Hepatocyte (in vitro differentiated cells): ENCODE measurements at regions not wholly inside any gene's neighbourhood (a gene's known extent, or its start where the extent isn't known, plus 50 kb on each side); places are given as distances from the start of the nearest gene placed in this dataset.

Experiments
- DNase-seq: peaks from one replicate; pipeline ENCODE4 v3.0.0-alpha.2; 2016; ENCODE audit warnings: low spot score
- H2AFZ ChIP-seq: fragments of 200-600 bp; sonication (generic); 2 replicates; pipeline ENCODE4 v1.6.0; 2016; ENCODE audit warnings: antibody characterized with exemption, mild to moderate bottlenecking
- H3K27ac ChIP-seq: fragments of 200-600 bp; sonication (generic); 2 replicates; pipeline ENCODE4 v1.5.1; 2016; ENCODE audit warnings: mild to moderate bottlenecking
- H3K27me3 ChIP-seq: fragments of 200-600 bp; sonication (generic); 2 replicates; pipeline ENCODE4 v1.6.1; 2016
- H3K36me3 ChIP-seq: fragments of 200-600 bp; sonication (generic); replicated peaks from 2 replicates; pipeline ENCODE4 v1.5.1; 2016; ENCODE audit warnings: low read depth; ENCODE audit not compliant: insufficient read depth
- H3K4me1 ChIP-seq: fragments of 200-600 bp; sonication (generic); 2 replicates; pipeline ENCODE4 v1.5.1; 2016; ENCODE audit warnings: mild to moderate bottlenecking, moderate library complexity; ENCODE audit not compliant: insufficient read depth
- H3K4me2 ChIP-seq: fragments of 200-600 bp; sonication (generic); 2 replicates; pipeline ENCODE4 v1.6.0; 2016
- H3K4me3 ChIP-seq: fragments of 200-600 bp; sonication (generic); 2 replicates; pipeline ENCODE4 v1.5.1; 2016; ENCODE audit warnings: mild to moderate bottlenecking
- H3K79me2 ChIP-seq: fragments of 200-600 bp; sonication (generic); 2 replicates; pipeline ENCODE4 v1.6.0; 2017; ENCODE audit warnings: mild to moderate bottlenecking
- H3K9me2 ChIP-seq: fragments of 200-600 bp; sonication (generic); replicated peaks from 2 replicates; pipeline ENCODE4 v1.6.0; 2017; ENCODE audit warnings: mild to moderate bottlenecking; ENCODE audit not compliant: insufficient read depth
- H3K9me3 ChIP-seq: fragments of 200-600 bp; sonication (generic); 2 replicates; pipeline ENCODE4 v1.5.1; 2016; ENCODE audit warnings: low read depth, mild to moderate bottlenecking
- H4K20me1 ChIP-seq: fragments of 200-600 bp; sonication (generic); 2 replicates; pipeline ENCODE4 v1.6.0; 2016; ENCODE audit warnings: mild to moderate bottlenecking; ENCODE audit not compliant: insufficient read depth, poor library complexity, severe bottlenecking
- CTCF ChIP-seq: fragments of 200-600 bp; sonication (generic); IDR thresholded peaks from 2 replicates; pipeline ENCODE4 v1.5.1; 2016; ENCODE audit warnings: antibody characterized with exemption, mild to moderate bottlenecking; ENCODE audit not compliant: poor library complexity
- EZH2 ChIP-seq: fragments of 200-600 bp; sonication (generic); IDR thresholded peaks from 2 replicates; pipeline ENCODE4 v1.6.1; 2016; ENCODE audit warnings: antibody characterized with exemption, mild to moderate bottlenecking, borderline replicate concordance
- EZH2phosphoT487 ChIP-seq: fragments of 200-600 bp; sonication (generic); IDR thresholded peaks from one replicate; pipeline ENCODE4 v1.6.1; 2018; ENCODE audit warnings: antibody characterized with exemption, mild to moderate bottlenecking, low read depth, moderate library complexity; ENCODE audit not compliant: unreplicated experiment, severe bottlenecking
- WGBS: methylation state at CpG from one replicate; pipeline ENCODE4 v1.1.6; 2016; ENCODE audit warnings: low lambda C conversion rate; ENCODE audit errors: missing lambda C conversion rate; 5-methylcytosine and 5-hydroxymethylcytosine counted together

DNA sequence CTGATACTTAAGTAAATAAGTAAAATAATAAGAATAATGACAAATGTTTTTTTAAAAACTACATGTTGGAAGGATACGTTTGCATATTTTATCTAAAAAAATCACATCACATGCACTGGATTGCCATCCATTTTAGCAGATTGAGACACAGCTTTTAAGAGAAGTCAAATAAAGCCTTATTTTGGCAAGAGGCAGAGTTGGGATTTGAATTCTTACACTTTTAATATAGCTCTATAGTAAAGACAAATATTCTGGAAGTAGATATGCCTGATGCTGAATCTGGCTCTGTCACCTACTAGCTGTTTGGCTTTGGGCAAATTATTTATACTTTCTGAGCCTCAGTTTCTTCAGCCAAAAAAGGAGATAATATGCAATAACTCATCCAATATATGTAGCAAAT, 386.4 kb downstream of the ETV1 start:
- Histone ChIP-seq H3K4me2 (no peak overlapping the region), H3K9me2 (no peaks in the 10 kb centered on the region), H3K27me3 (no peaks in the 10 kb centered on the region), H3K4me1 (no peaks in the 10 kb centered on the region), H3K36me3 (no peaks in the 10 kb centered on the region), H3K79me2 (no peaks in the 10 kb centered on the region), H3K4me3 (no peak overlapping the region), H4K20me1 (no peaks in the 10 kb centered on the region), H2AFZ (no peak overlapping the region), H3K9me3 (no peaks in the 10 kb centered on the region), H3K27ac (no peak overlapping the region)
- 86% methylated on average over 1 of the region's 1 CpG for WGBS
- no peak for DNase-seq
- no peak for TF ChIP-seq CTCF
- no peak for TF ChIP-seq EZH2
- no peak for TF ChIP-seq EZH2phosphoT487

- DNase-seq, result no peak
- Histone ChIP-seq H3K9me2 (no peaks in the 10 kb centered on the region), H3K27me3 (no peaks in the 10 kb centered on the region), H3K27ac (no peak overlapping the region), H4K20me1 (no peaks in the 10 kb centered on the region), H3K36me3 (no peaks in the 10 kb centered on the region), H2AFZ (no peak overlapping the region), H3K79me2 (no peaks in the 10 kb centered on the region), H3K4me2 (no peak overlapping the region), H3K4me3 (no peak overlapping the region), H3K4me1 (no peaks in the 10 kb centered on the region), H3K9me3 (no peaks in the 10 kb centered on the region)
- no peak for TF ChIP-seq EZH2
- TF ChIP-seq CTCF, result no peak
- TF ChIP-seq EZH2phosphoT487, result no peak
- WGBS, result 92% methylated on average over 3 of the region's 3 CpGs
These were observed 385.8 kb downstream of the ETV1 start for GRCh38 chr7:13603661-13604060.

GRCh38 chr7:13604178-13604577, 385.3 kb downstream of the ETV1 start:
- Histone ChIP-seq H3K9me3 (no peaks in the 10 kb centered on the region), H4K20me1 (no peaks in the 10 kb centered on the region), H3K4me3 (no peak overlapping the region), H3K27ac (no peak overlapping the region), H3K27me3 (no peaks in the 10 kb centered on the region), H3K36me3 (no peaks in the 10 kb centered on the region), H3K9me2 (no peaks in the 10 kb centered on the region), H3K4me2 (no peak overlapping the region), H3K79me2 (no peaks in the 10 kb centered on the region), H2AFZ (no peak overlapping the region), H3K4me1 (no peaks in the 10 kb centered on the region)
- no peak for TF ChIP-seq EZH2
- no peak for TF ChIP-seq CTCF
- TF ChIP-seq EZH2phosphoT487, result no peak
- 94% methylated on average over 2 of the region's 2 CpGs for WGBS
- no peak for DNase-seq

DNA sequence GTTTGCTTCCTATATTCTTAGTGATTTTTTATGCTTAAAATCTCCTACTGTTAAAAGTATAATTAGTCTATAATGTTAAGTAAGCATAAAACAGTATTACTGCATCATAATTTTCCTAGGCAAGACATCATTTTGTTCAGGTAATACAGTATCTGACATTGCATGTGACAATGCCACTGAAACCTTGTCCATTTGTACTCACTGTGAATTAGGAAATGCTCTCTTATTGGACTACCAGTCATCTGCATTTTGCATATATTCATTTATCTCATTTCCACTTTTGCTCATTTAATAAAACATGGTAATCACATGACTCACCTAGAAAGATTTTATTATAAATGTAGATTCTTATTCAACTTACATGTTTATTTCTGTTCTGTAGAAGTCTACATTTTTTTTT, 379.1 kb downstream of the ETV1 start:
- Histone ChIP-seq H3K9me3 (no peaks in the 10 kb centered on the region), H3K27me3 (no peaks in the 10 kb centered on the region), H3K27ac (no peak overlapping the region), H3K4me1 (no peaks in the 10 kb centered on the region), H3K4me3 (no peak overlapping the region), H3K4me2 (no peak overlapping the region), H2AFZ (no peak overlapping the region), H3K9me2 (no peaks in the 10 kb centered on the region), H3K79me2 (no peaks in the 10 kb centered on the region), H4K20me1 (no peaks in the 10 kb centered on the region), H3K36me3 (no peaks in the 10 kb centered on the region)
- no peak for TF ChIP-seq CTCF
- TF ChIP-seq EZH2phosphoT487, result no peak
- TF ChIP-seq EZH2, result no peak
- DNase-seq, result no peak
